GM12878 (cell line): ENCODE measurements at regions not wholly inside any gene's neighbourhood (a gene's known extent, or its start where the extent isn't known, plus 50 kb on each side); places are given as distances from the start of the nearest gene placed in this dataset.

Experiments used
- CREB1 ChIP-seq: IDR thresholded peaks from 2 replicates; pipeline ENCODE4 v1.6.1; 2012; ENCODE audit warnings: low read depth, mild to moderate bottlenecking, inconsistent platforms
- CTCF ChIP-seq, 3 experiments: IDR thresholded peaks in 2 of 3; conservative IDR thresholded peaks in 1 of 3; 2 replicates each; pipeline ENCODE4 v1.5.1; 2011; ENCODE audit warnings: low read depth in 3 of 3, low read length in 3 of 3, mild to moderate bottlenecking in 3 of 3, control low read depth in 2 of 3, moderate library complexity in 2 of 3, inconsistent platforms in 1 of 3, mixed read lengths in 1 of 3; ENCODE audit not compliant: control insufficient read depth in 2 of 3, insufficient read depth in 1 of 3; ENCODE audit errors: extremely low read depth in 1 of 3
- HDAC2 ChIP-seq: fragments of 200-600 bp; sonication (generic); IDR thresholded peaks from 2 replicates; pipeline ENCODE4 v1.6.1; 2017
- PBX3 ChIP-seq: IDR thresholded peaks from 2 replicates; pipeline ENCODE4 v1.6.1; 2011; ENCODE audit warnings: mild to moderate bottlenecking, low read depth, low read length, moderate library complexity; ENCODE audit not compliant: insufficient replicate concordance
- POLR2A ChIP-seq: IDR thresholded peaks from 2 replicates; pipeline ENCODE4 v1.6.1; 2011; ENCODE audit warnings: low read depth, mild to moderate bottlenecking, low read length
- POLR2AphosphoS5 ChIP-seq: IDR thresholded peaks from 2 replicates; pipeline ENCODE4 v1.6.1; 2011; ENCODE audit warnings: mild to moderate bottlenecking, low read length, inconsistent platforms
- RFX5 ChIP-seq: IDR thresholded peaks from 2 replicates; pipeline ENCODE4 v1.6.1; 2011; ENCODE audit warnings: low read depth, low read length, improper control_type of control experiment
- YY1 ChIP-seq: IDR thresholded peaks from 2 replicates; pipeline ENCODE4 v1.6.1; 2011; ENCODE audit warnings: low read depth, mild to moderate bottlenecking, low read length

DNA sequence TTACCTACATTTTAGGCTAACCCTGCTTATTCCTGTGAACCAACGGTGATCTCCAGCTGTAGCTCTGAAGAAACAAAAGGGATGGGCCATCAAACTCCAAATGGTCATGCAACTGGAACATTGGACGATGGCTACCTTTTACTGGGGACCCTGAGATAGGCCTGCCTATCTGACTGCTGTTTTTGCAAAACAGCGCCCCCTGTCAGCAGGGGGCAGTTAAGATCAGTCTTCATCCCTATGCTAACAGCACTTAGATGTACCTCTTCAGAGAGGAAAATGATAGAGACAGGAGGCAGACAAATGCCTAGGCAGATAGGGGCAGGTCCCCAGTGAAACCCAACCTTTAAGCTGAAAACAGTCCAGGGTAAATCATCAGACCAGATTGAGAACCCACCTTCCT, 1085.4 kb upstream of the SORCS1 start:
- TF ChIP-seq CTCF (IDR thresholded peaks at IDR 0.05 in 2 of 3, conservative IDR thresholded peaks at IDR 0.05 in 1 of 3; ENCODE audit: control insufficient read depth in 2 of 3, extremely low read depth in 1 of 3, insufficient read depth in 1 of 3, low read depth in 3 of 3, low read length in 3 of 3) (peak; percentile 16 to 35 (median 27); a peak in 3 of 6 replicates), RFX5 (no peak), PBX3 (no peak), POLR2AphosphoS5 (no peak), HDAC2 (no peak), CREB1 (no peak), YY1 (no peak), POLR2A (no peak)
